ENCODE measurements at regions not wholly inside any gene's neighbourhood (a gene's known extent, or its start where the extent isn't known, plus 50 kb on each side); places are given as distances from the start of the nearest gene placed in this dataset.

GRCh38 chr2:136214307-136215200 lies 96.6 kb upstream of the CXCR4 start:
- TF ChIP-seq EZH2 (IDR thresholded peaks at IDR 0.05; ENCODE audit: borderline replicate concordance, low read length) (no peak), CTCF (IDR thresholded peaks at IDR 0.05; ENCODE audit: low read length) (no peak)
- Histone ChIP-seq H3K9ac (ENCODE audit: low read length) (no peak overlapping the region), H3K4me1 (ENCODE audit: insufficient read depth, low read length, severe bottlenecking) (peaks cover 29% of the 10 kb centered on the region), H2AFZ (ENCODE audit: low read length) (no peak overlapping the region), H3F3A (ENCODE audit: insufficient read depth, low read length) (0 out of 2 replicates have a peak, but pooled peaks cover 3% of the 10 kb centered on the region), H3K36me3 (ENCODE audit: insufficient read depth, low read length) (peaks cover 6% of the 10 kb centered on the region; the same call in 1 of the 2 replicates), H3K4me2 (ENCODE audit: low read length) (0 out of 2 replicates have a peak overlapping the region, but pooled peaks have one; percentile 0), H3K9me2 (ENCODE audit: low read depth, low read length) (no peaks in the 10 kb centered on the region), H3K9me3 (ENCODE audit: low read length) (peaks cover 11% of the 10 kb centered on the region; the same call in 1 of the 2 replicates), H3K79me2 (ENCODE audit: insufficient read depth, low read length) (no peaks in the 10 kb centered on the region), H3K27ac (ENCODE audit: low read depth, low read length, poor library complexity, severe bottlenecking) (no peak overlapping the region), H3K4me3 (ENCODE audit: low read depth, low read length, poor library complexity, severe bottlenecking) (no peak overlapping the region), H4K20me1 (ENCODE audit: insufficient read depth, low read length) (no peaks in the 10 kb centered on the region), H3K27me3 (ENCODE audit: insufficient read depth, low read length) (no peaks in the 10 kb centered on the region)

- no peak overlapping the region for H3K4me3 ChIP-seq (ENCODE audit: low read depth, low read length, poor library complexity, severe bottlenecking)
- H3K4me2 ChIP-seq (ENCODE audit: low read length), result 0 out of 2 replicates have a peak overlapping the region, but pooled peaks have one; percentile 0
Measured at GRCh38 chr2:136213836-136214235, 95.9 kb upstream of the CXCR4 start.

More at GRCh38 chr2:136213836-136214235, 95.9 kb upstream of the CXCR4 start:
- H3F3A ChIP-seq (ENCODE audit: insufficient read depth, low read length), result 0 out of 2 replicates have a peak, but pooled peaks cover 3% of the 10 kb centered on the region
- H3K79me2 ChIP-seq (ENCODE audit: insufficient read depth, low read length), result no peaks in the 10 kb centered on the region
- no peaks in the 10 kb centered on the region for H4K20me1 ChIP-seq (ENCODE audit: insufficient read depth, low read length)
- H3K27ac ChIP-seq (ENCODE audit: low read depth, low read length, poor library complexity, severe bottlenecking), result no peak overlapping the region
- no peak for TF ChIP-seq CTCF (IDR thresholded peaks at IDR 0.05; ENCODE audit: low read length)
- TF ChIP-seq EZH2 (IDR thresholded peaks at IDR 0.05; ENCODE audit: borderline replicate concordance, low read length), result no peak
- no peak overlapping the region for H3K9ac ChIP-seq (ENCODE audit: low read length)
- no peak overlapping the region for H2AFZ ChIP-seq (ENCODE audit: low read length)
- peaks cover 12% of the 10 kb centered on the region; the same call in 1 of the 2 replicates for H3K9me3 ChIP-seq (ENCODE audit: low read length)
- no peaks in the 10 kb centered on the region for H3K27me3 ChIP-seq (ENCODE audit: insufficient read depth, low read length)
- H3K9me2 ChIP-seq (ENCODE audit: low read depth, low read length), result no peaks in the 10 kb centered on the region
- H3K4me1 ChIP-seq (ENCODE audit: insufficient read depth, low read length, severe bottlenecking), result peaks cover 29% of the 10 kb centered on the region
- peaks cover 7% of the 10 kb centered on the region; the same call in 1 of the 2 replicates for H3K36me3 ChIP-seq (ENCODE audit: insufficient read depth, low read length)
